HG03342 (cell line): ENCODE measurements at regions not wholly inside any gene's neighbourhood (a gene's known extent, or its start where the extent isn't known, plus 50 kb on each side); places are given as distances from the start of the nearest gene placed in this dataset.
"Not testable (repeated sequence)": the region's sequence is repeated elsewhere in the genome, so short reads cannot be mapped to it uniquely, and the experiment has no call there.

ENCODE experiments used
- ATAC-seq: cut with Tn5 transposase; IDR thresholded peaks from one replicate; pipeline ENCODE4 v1.9.1; 2021; ENCODE audit warnings: mild to moderate bottlenecking, moderate library complexity; ENCODE audit not compliant: unreplicated experiment

- ATAC-seq, result no peak
Observed at GRCh38 chr13:84645196-84646012, 763.1 kb upstream of the SLITRK1 start.

GRCh38 chr13:84641491-84641890 is 759.2 kb upstream of the SLITRK1 start:
- ATAC-seq, result no peak

GRCh38 chr13:84640691-84641090 is 758.4 kb upstream of the SLITRK1 start:
- ATAC-seq, result no peak

- no peak for ATAC-seq
Observed at GRCh38 chr13:84630476-84630875, 748.2 kb upstream of the SLITRK1 start.

GRCh38 chr13:84616864-84617263 is 734.6 kb upstream of the SLITRK1 start:
- ATAC-seq, result no peak

GRCh38 chr13:84609716-84610115 is 727.4 kb upstream of the SLITRK1 start:
- ATAC-seq, result no peak

GRCh38 chr13:84607261-84608013 is 725.2 kb upstream of the SLITRK1 start:
- ATAC-seq, result no peak

- no peak for ATAC-seq
Observed at GRCh38 chr13:84606616-84607015, 724.3 kb upstream of the SLITRK1 start.

GRCh38 chr13:84605927-84606326 is 723.7 kb upstream of the SLITRK1 start:
- ATAC-seq, result no peak

GRCh38 chr13:84591444-84591843 is 709.2 kb upstream of the SLITRK1 start:
- ATAC-seq, result no peak

GRCh38 chr13:84590663-84591062 is 708.4 kb upstream of the SLITRK1 start:
- no peak for ATAC-seq

GRCh38 chr13:84588023-84588422 is 705.7 kb upstream of the SLITRK1 start:
- ATAC-seq, result no peak

- ATAC-seq, result not testable (repeated sequence)
Observed at GRCh38 chr13:84579901-84580300, 697.6 kb upstream of the SLITRK1 start.

- no peak for ATAC-seq
Observed at GRCh38 chr13:84574851-84575250, 692.6 kb upstream of the SLITRK1 start.

- no peak for ATAC-seq
Observed at GRCh38 chr13:84571264-84571663, 689.0 kb upstream of the SLITRK1 start.

GRCh38 chr13:84570831-84571230 is 688.6 kb upstream of the SLITRK1 start:
- ATAC-seq, result no peak

- ATAC-seq, result no peak
Observed at GRCh38 chr13:84569366-84569765, 687.1 kb upstream of the SLITRK1 start.

- no peak for ATAC-seq
Observed at GRCh38 chr13:84567848-84568247, 685.6 kb upstream of the SLITRK1 start.

- no peak for ATAC-seq
Observed at GRCh38 chr13:84566780-84567179, 684.5 kb upstream of the SLITRK1 start.

- ATAC-seq, result no peak
Observed at GRCh38 chr13:84563611-84564010, 681.3 kb upstream of the SLITRK1 start.

- no peak for ATAC-seq
Observed at GRCh38 chr13:84553227-84553626, 671.0 kb upstream of the SLITRK1 start.

- ATAC-seq, result no peak
Observed at GRCh38 chr13:84543962-84544361, 661.7 kb upstream of the SLITRK1 start.
